ENCODE measurements at regions not wholly inside any gene's neighbourhood (a gene's known extent, or its start where the extent isn't known, plus 50 kb on each side); places are given as distances from the start of the nearest gene placed in this dataset.

DNA sequence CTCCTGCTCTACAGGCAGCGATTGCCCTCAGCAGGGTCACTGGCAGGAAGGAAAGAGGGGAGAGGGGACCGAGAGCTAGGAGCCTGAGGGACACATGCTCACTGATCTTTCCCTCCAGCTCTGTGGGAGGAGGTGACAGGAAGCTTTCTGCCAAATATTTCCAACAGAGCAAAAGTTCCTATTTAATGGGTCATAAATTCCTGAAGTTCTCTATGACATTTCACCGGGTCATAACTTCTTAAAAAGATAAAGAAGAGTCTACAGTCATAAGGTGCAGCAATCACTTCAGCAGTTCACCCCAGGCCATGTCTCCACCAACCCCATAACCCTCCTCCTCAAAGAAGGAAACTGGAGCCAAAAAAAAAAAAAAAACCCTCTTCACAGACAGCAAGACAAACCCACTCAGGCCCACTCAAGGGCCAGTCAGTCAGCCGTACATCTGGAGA, 481.1 kb downstream of the NR2F1-AS1 start:
- peak; percentile 9 for DNase-seq

GRCh38 chr5:93096561-93096960, 484.5 kb downstream of the NR2F1-AS1 start:
- DNase-seq, result no peak

DNA sequence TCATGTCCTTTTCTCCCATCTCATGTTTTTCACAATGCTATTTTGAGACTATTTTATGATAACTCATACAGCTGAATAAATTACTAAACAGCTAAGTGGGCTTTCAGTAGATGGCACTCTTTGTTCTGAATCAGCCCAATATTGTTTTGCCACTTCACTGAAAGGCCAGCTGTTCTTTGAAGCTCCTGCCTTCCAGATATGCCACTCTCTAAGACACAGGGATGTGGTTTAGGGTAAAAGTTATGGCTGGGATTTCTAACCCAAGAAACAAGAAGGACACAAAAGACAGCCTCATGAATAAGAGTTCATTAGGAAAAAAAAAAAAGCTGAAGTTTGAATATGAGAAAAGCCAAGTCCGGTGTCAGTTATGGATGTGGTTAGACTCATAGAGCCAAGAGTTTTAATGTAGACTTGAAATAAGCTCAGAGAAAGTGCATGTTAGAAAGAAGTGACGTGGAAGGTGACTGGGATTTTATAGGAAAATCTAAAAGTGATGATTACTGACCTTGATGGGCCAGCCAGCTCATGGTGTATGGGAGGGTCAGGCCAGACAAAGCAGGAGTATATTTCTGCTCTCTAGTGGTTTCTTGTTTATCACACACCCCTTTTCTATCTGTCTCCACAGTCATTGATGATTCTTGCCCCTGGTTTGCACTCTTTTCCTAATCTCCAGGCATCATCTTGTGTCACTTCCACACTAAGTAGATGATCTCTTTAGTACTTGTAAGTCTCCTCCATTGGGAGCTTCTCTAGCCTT, 488.5 kb downstream of the NR2F1-AS1 start:
- peak; percentile 14 for DNase-seq

DNA sequence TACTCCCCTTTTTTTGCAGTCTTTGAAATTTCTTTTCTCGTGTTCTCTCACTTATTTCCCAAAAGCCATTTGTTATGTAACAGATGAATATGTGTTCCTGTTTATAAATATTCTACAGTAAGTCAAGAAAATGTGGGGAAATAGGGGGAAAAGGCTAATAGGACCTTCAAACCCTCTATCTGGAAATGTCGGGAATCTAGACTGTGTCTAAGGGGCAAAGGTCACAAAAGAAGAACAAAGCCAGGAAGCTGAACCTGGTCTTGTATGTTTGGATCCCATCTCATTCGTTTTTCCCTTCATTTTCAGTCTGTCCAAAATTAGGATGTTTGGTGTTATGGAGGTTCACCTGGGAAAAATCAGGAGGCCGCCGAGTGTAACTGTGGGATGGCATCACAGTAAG, 490.3 kb downstream of the NR2F1-AS1 start:
- DNase-seq, result no peak

DNA sequence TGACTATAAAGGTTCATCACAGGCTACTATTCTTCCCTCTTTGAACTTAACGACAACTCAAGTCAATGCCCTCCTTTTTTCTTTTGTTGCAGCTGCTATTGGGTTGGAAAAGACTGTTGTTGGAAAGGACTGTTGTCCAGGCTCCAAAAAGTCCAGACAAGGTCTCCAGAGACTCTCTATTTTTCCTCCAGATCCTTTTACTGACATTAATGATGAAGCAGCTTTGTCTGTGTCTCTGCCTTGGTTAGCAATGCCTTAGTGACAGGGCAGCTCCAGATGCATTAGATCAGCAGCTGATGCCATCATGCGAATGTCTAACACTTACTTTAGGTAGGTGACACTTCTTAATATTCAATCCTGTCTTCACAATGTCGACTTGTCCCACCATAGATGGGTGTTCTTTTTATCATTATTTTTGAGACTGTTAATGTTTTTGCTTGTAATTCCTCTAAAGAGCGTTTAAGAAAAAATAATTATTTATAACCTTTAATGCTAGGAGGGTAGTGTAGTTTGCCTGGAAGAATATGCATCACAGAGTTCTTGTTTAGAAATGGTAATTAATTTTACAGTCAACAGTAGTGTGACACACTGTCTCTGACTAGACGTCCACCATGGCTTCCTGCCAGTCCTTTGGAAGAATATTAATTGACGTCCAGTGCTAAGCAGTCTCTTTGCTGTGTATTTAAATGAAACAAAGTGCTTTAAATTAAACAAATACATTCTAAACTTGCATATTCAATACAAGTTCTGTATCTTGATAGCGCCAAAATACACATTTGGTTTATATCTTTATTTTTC, 492.2 kb downstream of the NR2F1-AS1 start:
- DNase-seq, result no peak

- no peak for DNase-seq
Observed at GRCh38 chr5:93087326-93087725, 493.7 kb downstream of the NR2F1-AS1 start.

DNA sequence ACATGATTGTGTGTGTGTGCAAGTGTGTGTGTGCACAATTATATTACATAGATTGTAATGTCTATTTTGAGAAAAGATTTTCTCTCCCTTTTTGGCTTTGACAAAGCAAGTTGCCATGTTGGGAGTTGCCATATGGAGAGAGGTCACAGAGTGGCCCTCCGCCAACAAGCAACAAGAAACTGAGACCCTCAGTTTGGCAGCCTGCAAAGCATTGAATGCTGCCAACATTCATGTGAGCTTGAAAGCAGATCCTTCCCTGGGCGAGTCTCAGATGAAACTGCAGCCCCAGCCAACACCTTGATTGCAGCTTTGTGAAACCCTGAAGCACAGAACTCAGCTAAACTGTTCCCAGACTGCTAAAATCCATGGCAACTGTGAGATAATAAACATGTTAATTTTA, 498.0 kb downstream of the NR2F1-AS1 start:
- no peak for DNase-seq

DNA sequence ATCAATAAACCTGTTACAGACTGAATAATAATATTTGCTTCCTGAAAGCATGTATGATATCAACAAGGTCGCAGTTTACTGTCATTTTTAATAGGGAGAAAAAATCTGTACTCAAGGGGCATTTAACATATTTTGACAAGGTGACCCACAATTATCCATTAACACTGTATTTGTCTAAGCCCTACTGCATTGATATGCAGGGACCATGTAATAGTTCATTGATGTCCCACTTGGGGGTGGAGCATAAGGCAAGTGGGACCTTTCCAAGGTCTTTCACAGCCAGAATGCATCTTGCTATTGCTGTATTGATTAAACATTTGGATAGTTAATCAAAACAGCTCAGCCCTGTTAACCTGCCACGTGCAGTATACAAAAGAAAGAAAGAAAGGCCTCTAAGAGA, 502.0 kb downstream of the NR2F1-AS1 start:
- DNase-seq, result no peak

DNA sequence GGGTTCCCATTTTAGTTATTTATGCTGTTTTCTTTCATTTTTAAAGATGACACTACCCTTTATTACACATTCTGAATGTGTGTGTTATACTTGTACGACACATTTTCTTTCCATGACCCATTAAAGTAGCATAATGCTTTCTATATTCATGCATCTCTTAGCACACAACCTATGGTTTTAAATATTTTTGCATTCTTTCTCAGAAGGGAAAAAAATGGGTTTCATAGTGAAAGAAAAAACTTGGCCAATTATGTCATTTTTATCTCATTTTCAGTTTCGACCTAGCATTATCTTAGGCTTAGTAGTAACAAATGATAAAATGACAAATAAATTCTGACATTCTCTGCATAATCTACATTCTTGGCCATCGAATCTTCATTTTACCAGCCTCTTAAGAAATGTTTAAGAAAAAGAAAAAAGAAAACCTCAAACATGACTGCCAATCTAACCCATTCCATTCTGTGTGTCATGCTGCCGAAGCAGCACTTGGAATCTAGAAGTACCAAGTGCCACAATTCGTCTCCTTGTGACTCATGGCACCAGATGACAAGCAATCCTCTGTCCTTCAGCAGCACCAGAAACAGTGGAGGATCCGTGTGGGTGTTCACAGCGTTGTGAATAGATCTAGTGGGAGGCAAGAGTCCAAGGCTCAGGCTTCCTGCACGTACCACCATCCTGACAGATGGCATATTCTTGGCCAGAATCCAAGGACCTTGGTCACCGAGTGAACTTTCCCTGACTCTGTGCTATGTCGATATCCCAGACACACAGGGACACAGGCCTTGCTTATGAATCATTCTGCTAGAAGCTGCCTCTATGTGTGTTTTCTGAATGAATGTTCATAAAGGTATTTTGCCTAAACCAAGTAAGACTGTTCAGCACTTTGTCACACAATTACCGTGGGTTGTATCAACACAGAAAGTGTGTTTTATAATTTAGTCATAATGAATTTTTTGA, 502.7 kb downstream of the NR2F1-AS1 start:
- DNase-seq, result peak; percentile 91

GRCh38 chr5:93076566-93076965, 504.5 kb downstream of the NR2F1-AS1 start:
- no peak for DNase-seq

GRCh38 chr5:93076096-93076495, 504.9 kb downstream of the NR2F1-AS1 start:
- DNase-seq, result peak; percentile 33

DNA sequence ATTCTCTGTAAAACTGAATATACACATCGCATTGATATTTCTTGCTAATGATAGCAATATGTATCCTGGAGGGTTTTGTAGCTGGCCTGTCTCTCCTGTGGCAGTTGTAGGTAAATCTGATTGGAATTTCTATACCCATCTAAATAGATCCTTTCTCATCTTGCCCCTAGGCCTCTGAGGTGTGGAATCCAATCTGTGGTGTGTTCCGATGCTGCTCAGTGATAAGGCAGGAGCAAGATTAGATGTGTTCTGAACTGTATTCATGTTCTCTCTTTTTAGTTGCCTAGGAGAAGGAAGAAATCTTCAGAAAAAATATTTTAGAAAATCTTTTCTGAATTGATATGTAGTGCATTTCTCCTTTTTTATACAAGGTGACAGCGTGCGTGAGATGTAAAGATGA, 507.5 kb downstream of the NR2F1-AS1 start:
- DNase-seq, result no peak

DNA sequence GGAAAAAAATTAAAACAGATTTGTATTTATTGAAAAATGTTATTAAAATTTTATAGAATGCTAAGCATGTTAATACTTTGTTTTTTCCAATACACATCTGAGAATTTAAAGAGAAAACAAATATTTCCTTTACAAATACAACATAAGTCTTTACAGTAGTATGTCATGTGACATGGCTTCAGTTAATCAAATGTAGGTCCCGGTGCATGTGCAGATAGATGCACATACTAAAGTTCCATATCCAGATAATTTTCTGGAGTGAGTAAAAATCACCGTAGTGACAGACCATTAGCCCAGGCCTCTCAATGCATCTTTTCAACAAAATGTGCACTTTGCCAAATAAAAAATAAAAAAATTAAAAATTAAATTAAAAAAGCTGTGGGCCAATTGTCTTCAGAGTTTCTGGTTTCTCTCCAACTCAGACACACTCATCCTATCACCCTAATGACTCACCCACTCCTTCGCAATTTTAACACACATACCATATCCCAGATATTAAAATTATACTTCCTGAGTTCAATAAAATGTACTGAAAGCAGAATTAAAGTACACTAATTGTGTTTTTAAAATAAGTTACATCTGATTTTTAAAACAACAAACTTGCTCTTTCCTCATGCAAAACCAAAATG, 508.1 kb downstream of the NR2F1-AS1 start:
- peak; percentile 50 for DNase-seq

GRCh38 chr5:93071710-93072109, 509.3 kb downstream of the NR2F1-AS1 start:
- DNase-seq, result no peak

DNA sequence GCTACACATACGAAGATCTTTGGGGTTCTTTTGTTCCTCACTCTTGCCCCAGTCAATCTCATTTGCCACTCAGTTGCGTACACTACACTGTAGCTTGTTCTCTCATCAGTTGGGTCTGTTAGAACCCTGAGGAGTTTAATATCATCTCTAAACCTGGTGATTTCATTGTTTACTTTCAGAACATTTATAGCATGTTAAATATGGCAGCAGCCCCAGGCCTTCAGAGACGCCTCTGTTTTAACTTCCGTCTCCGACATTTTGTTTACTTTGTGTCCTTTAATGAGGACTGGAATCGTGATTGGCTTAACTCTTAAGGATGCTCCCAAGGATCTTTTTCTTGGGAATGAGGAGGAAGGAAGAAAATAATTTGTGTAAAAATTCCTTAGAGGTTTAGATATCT, 510.1 kb downstream of the NR2F1-AS1 start:
- no peak for DNase-seq

GRCh38 chr5:93069276-93069675, 511.7 kb downstream of the NR2F1-AS1 start:
- no peak for DNase-seq

DNA sequence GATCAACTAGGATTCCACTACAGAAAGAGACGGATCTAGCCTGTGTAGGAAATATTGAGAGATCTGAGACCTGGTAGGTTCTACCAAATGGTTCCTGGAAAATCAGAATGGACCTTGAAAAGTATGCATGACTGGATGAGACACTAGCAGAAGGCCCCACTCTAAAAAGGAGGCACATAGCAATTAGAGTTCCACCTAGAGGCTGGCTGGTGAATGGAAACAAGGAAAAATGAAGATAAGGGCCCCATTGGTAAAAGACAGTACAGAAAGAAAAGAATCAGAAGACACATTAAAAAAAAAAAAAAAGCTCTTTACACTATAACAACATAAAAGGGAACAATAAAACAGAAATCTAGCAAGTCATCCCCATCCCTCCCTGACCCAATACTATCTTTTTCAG, 518.5 kb downstream of the NR2F1-AS1 start:
- DNase-seq, result no peak

DNA sequence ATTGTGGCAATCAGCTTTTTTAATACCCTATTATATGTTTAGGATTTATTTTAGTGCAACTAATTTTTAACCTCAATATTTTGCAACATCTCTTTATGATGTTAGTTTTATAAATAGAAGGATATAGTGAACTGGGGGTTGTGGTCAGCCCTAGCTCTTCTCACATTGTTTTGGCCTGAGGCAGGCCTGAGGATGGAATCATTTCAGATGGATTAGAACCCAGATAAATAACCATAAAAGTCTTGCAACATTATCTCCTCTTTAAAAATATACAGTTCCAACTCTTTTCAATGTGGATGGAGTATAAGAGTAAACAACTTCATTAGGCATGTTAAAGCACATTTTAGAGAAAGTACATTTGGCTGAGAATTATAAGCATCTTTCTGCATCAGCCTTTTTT, 522.7 kb downstream of the NR2F1-AS1 start:
- peak; percentile 66 for DNase-seq

- no peak for DNase-seq
Observed at GRCh38 chr5:93057311-93057710, 523.7 kb downstream of the NR2F1-AS1 start.

- DNase-seq, result no peak
Observed at GRCh38 chr5:93055971-93056370, 525.0 kb downstream of the NR2F1-AS1 start.

- DNase-seq, result peak; percentile 20
Observed at GRCh38 chr5:93055561-93055960, 525.5 kb downstream of the NR2F1-AS1 start.
